ENCODE measurements at regions not wholly inside any gene's neighbourhood (a gene's known extent, or its start where the extent isn't known, plus 50 kb on each side); places are given as distances from the start of the nearest gene placed in this dataset.
"Not testable (repeated sequence)": the region's sequence is repeated elsewhere in the genome, so short reads cannot be mapped to it uniquely, and the experiment has no call there.

- TF ChIP-seq CTCF (IDR thresholded peaks at IDR 0.05); ZFX (IDR thresholded peaks at IDR 0.05; ENCODE audit: borderline replicate concordance): not testable (repeated sequence)
Measured at GRCh38 chr2:90287751-90288150, 1596.3 kb downstream of the RPIA start.
